Aorta (tissue), 5 donors: ENCODE measurements at regions not wholly inside any gene's neighbourhood (a gene's known extent, or its start where the extent isn't known, plus 50 kb on each side); places are given as distances from the start of the nearest gene placed in this dataset.
"Not testable (repeated sequence)": the region's sequence is repeated elsewhere in the genome, so short reads cannot be mapped to it uniquely, and the experiment has no call there.

Experiments used
- ATAC-seq: fragments of 200-7000 bp; cut with Tn5 transposase; one replicate; pipeline ENCODE4 v1.9.1; 2022; ENCODE audit warnings: moderate library complexity; ENCODE audit not compliant: low FRiP score
- DNase-seq, 2 donors: peaks; one replicate each; pipeline ENCODE4 v3.0.0-alpha.2; 2020
- H3K27ac ChIP-seq, 2 donors: one replicate each; pipeline ENCODE4 v1.5.1; 2013; ENCODE audit warnings: low read length in 2 of 2, mild to moderate bottlenecking in 2 of 2, moderate library complexity in 2 of 2, control low read depth in 1 of 2, inconsistent platforms in 1 of 2, low read depth in 1 of 2
- H3K27me3 ChIP-seq, 2 donors: one replicate each; pipeline ENCODE4 v1.6.1; 2013; ENCODE audit warnings: control low read depth in 1 of 2, low read length in 1 of 2, mild to moderate bottlenecking in 1 of 2, moderate library complexity in 1 of 2; ENCODE audit not compliant: insufficient read depth in 2 of 2, control insufficient read depth in 1 of 2
- H3K36me3 ChIP-seq, 2 donors: one replicate each; pipeline ENCODE4 v1.6.1; 2013; ENCODE audit warnings: control low read depth in 1 of 2, low read length in 1 of 2, mild to moderate bottlenecking in 1 of 2; ENCODE audit not compliant: insufficient read depth in 2 of 2, control insufficient read depth in 1 of 2
- H3K4me1 ChIP-seq, 2 donors: one replicate each; pipeline ENCODE4 v1.6.1; 2013; ENCODE audit warnings: low read length in 2 of 2, control low read depth in 1 of 2, mild to moderate bottlenecking in 1 of 2, moderate library complexity in 1 of 2; ENCODE audit not compliant: insufficient read depth in 2 of 2, control insufficient read depth in 1 of 2
- H3K4me3 ChIP-seq, 2 donors: one replicate each; pipeline ENCODE4 v1.5.1; 2013; ENCODE audit warnings: low read length in 2 of 2, control low read depth in 1 of 2, mild to moderate bottlenecking in 1 of 2
- H3K9me3 ChIP-seq: one replicate; pipeline ENCODE4 v1.6.1; 2013; ENCODE audit warnings: mild to moderate bottlenecking, low read length; ENCODE audit not compliant: control insufficient read depth
- WGBS, 2 donors: extraction: QIAGEN DNeasy Blood & Tissue Kit; methylation state at CpG; one replicate each; pipeline ENCODE4 v1.1.7; 2013; 5-methylcytosine and 5-hydroxymethylcytosine counted together
- intact Hi-C, 2 donors: fragments of 100-400 bp; cut with DNase I; formaldehyde crosslinking; loops; one replicate each; pipeline versions ENCODE4 v1.14.2 to v1.15.0; 2022
- donor health status: healthy with polysubstance abuse.
- donor health status: Bipolar disorder and iron deficiency.
- donor health status: DM: no; HTN: no; CAD: no.
- donor health status: DM: no; HTN: no; CAD: no.
- donor health status: DM: yes; HTN: yes; CAD: no.

- Histone ChIP-seq H3K4me1 (peaks cover 0 to 5% of the 10 kb centered on the region in 2 donors), H3K36me3 (no peaks in the 10 kb centered on the region), H3K27ac (no peak overlapping the region), H3K27me3 (no peaks in the 10 kb centered on the region), H3K4me3 (no peak overlapping the region), H3K9me3 (peaks cover 1% of the 10 kb centered on the region)
- intact Hi-C loops, result no loop called here
- ATAC-seq, result no peak
- 12 to 14% methylated on average over 1 of the region's 1 CpG for WGBS, 2 donors
- DNase-seq, result no peak
These were observed 105.2 kb upstream of the ZNF648 start for GRCh38 chr1:182166750-182167149.

DNA sequence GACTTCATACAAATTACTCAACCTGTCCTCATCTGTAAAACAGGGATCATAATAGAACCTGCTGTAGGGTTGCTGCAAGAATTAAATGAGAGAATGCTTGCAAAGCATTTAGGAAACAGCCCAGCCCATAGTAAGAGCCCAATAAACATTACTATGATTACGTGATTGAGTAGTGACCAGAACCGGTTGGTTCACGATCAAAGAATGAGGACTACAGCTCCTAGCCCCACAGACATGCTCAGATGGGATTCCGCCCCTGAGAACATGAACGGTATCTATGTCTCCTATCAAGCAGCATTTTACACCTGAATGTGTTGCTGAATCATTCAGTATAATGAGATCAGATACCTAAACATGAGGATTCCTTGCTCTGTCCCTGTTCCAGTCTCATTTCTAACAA is 104.8 kb upstream of the ZNF648 start:
- DNase-seq, result no peak
- no peak overlapping the region for H3K4me3 ChIP-seq
- peaks cover 0 to 5% of the 10 kb centered on the region in 2 donors for H3K4me1 ChIP-seq
- no peaks in the 10 kb centered on the region for H3K27me3 ChIP-seq
- intact Hi-C loops, result no loop called here
- peaks cover 1% of the 10 kb centered on the region for H3K9me3 ChIP-seq
- no peak overlapping the region for H3K27ac ChIP-seq
- ATAC-seq, result no peak
- WGBS, 2 donors, result 90 to 93% methylated on average over 5 of the region's 5 CpGs
- H3K36me3 ChIP-seq, result no peaks in the 10 kb centered on the region

- 48 to 49% methylated on average over 2 of the region's 2 CpGs for WGBS, 2 donors
- peak in 1 of 2 donors; percentile 53 for DNase-seq
- Histone ChIP-seq H3K27ac (no peak overlapping the region), H3K9me3 (no peaks in the 10 kb centered on the region), H3K27me3 (no peaks in the 10 kb centered on the region), H3K4me1 (peaks cover 0 to 5% of the 10 kb centered on the region in 2 donors), H3K36me3 (no peaks in the 10 kb centered on the region), H3K4me3 (no peak overlapping the region)
- peak; percentile 74 for ATAC-seq
- intact Hi-C loops, result no loop called here
These were observed 102.8 kb upstream of the ZNF648 start for GRCh38 chr1:182164273-182164672.

DNA sequence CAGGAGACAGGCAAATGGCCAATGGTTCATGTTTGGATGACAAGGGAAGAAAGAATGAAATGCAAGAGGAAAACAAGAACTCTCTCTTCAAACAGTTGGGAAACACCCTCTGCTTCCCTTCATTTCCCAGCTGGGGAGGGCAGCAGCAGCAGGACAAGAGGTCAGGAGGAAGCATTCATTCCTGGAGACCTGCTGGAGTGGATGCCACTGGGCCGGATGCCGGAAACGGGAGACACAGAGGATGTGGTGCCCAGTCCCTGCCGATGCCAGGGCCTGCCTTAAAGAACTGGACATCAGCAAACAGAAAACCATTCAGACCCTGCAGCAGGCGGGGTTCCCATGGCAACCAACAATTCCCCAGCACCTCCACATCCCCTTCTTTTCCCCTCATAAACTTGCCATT is 102.3 kb upstream of the ZNF648 start:
- H3K4me3 ChIP-seq, result no peak overlapping the region
- peaks cover 0 to 5% of the 10 kb centered on the region in 2 donors for H3K4me1 ChIP-seq
- no peaks in the 10 kb centered on the region for H3K9me3 ChIP-seq
- DNase-seq (peak in 1 of 2 donors; percentile 51), ATAC-seq (peak; percentile 75)
- 73 to 92% methylated on average over 5 of the region's 5 CpGs for WGBS, 2 donors
- no peaks in the 10 kb centered on the region for H3K27me3 ChIP-seq
- intact Hi-C loops, result no loop called here
- H3K27ac ChIP-seq, result no peak overlapping the region
- no peaks in the 10 kb centered on the region for H3K36me3 ChIP-seq

- no peak for ATAC-seq
- Histone ChIP-seq H3K4me3 (no peak overlapping the region), H3K27me3 (no peaks in the 10 kb centered on the region), H3K4me1 (no peaks in the 10 kb centered on the region), H3K27ac (no peak overlapping the region), H3K36me3 (no peaks in the 10 kb centered on the region), H3K9me3 (no peaks in the 10 kb centered on the region)
- no peak for DNase-seq
- intact Hi-C loops, result no loop called here
These were observed 97.9 kb upstream of the ZNF648 start for GRCh38 chr1:182159443-182159842.

DNA sequence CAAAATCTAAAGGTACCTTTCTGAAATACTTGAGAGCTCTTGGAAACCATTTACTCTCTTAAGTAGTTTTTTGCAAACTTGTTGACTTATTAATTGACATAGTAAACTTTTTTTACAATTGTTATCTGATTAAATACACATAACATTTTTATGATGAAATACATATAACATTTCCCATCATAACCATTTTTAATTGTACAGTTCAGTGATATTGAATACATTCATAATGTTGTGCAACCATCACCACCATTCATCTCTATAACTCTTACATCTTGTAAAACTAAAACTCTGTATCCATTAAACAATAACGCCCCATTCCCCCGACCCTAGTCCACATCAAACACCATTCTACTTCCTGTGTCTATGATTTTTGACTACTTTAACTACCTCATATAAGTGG is 95.7 kb upstream of the ZNF648 start:
- Histone ChIP-seq H3K27me3 (no peaks in the 10 kb centered on the region), H3K27ac (no peak overlapping the region), H3K4me1 (no peaks in the 10 kb centered on the region), H3K9me3 (no peaks in the 10 kb centered on the region), H3K36me3 (no peaks in the 10 kb centered on the region), H3K4me3 (no peak overlapping the region)
- WGBS, 2 donors, result 72 to 79% methylated on average over 2 of the region's 2 CpGs
- ATAC-seq, result no peak
- DNase-seq, result no peak
- intact Hi-C loops, result no loop called here

GRCh38 chr1:182154425-182154824 is 92.9 kb upstream of the ZNF648 start:
- ATAC-seq, H3K27ac ChIP-seq, H3K9me3 ChIP-seq, DNase-seq, intact Hi-C loops, H3K4me1 ChIP-seq, H3K4me3 ChIP-seq, H3K27me3 ChIP-seq, H3K36me3 ChIP-seq: not testable (repeated sequence)
- 79 to 90% methylated on average over 1 of the region's 1 CpG for WGBS, 2 donors

GRCh38 chr1:182149411-182149965 is 88.0 kb upstream of the ZNF648 start:
- H3K4me1 ChIP-seq, result no peaks in the 10 kb centered on the region
- peak; percentile 64 for ATAC-seq
- peaks cover 0 to 3% of the 10 kb centered on the region in 2 donors for H3K27me3 ChIP-seq
- intact Hi-C loops, result no loop called here
- WGBS, 2 donors, result 65 to 69% methylated on average over 6 of the region's 6 CpGs
- no peaks in the 10 kb centered on the region for H3K36me3 ChIP-seq
- no peak overlapping the region for H3K4me3 ChIP-seq
- no peak overlapping the region for H3K27ac ChIP-seq
- H3K9me3 ChIP-seq, result no peaks in the 10 kb centered on the region
- DNase-seq, result peak in 1 of 2 donors; percentile 73

DNA sequence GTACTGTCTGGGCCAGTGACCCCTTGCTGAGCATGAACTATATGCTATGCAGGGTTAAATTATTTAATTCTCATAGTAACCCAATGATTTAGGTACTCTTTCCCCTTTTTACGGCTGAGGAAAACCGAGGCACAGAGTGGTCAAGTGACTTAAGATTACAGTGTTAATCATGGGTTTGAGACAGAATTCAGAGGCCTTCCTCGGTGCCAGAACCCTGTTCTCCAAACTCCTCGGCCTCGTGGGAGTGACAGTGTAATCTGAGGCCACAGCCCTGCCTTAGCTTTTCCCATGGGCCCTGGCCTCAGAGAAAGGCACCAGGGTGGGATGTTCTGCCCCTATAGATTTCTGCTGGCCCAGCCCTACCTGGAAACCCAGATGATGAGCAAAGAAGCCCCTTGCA is 86.4 kb upstream of the ZNF648 start:
- Histone ChIP-seq H3K27ac (no peak overlapping the region), H3K4me1 (no peaks in the 10 kb centered on the region), H3K9me3 (no peaks in the 10 kb centered on the region), H3K4me3 (no peak overlapping the region), H3K27me3 (peaks cover 0 to 3% of the 10 kb centered on the region in 2 donors), H3K36me3 (no peaks in the 10 kb centered on the region)
- no peak for DNase-seq
- no peak for ATAC-seq
- intact Hi-C loops, result no loop called here
- WGBS, 2 donors, result 90 to 92% methylated on average over 5 of the region's 5 CpGs
